HG03066 (cell line): ENCODE measurements at regions not wholly inside any gene's neighbourhood (a gene's known extent, or its start where the extent isn't known, plus 50 kb on each side); places are given as distances from the start of the nearest gene placed in this dataset.

Source experiments
- ATAC-seq: cut with Tn5 transposase; IDR thresholded peaks from one replicate; pipeline ENCODE4 v1.9.1; 2021; ENCODE audit warnings: low read depth; ENCODE audit not compliant: unreplicated experiment

- ATAC-seq = no peak
Observed at GRCh38 chr12:103093499-103094106, 136.1 kb downstream of the ASCL1 start.

DNA sequence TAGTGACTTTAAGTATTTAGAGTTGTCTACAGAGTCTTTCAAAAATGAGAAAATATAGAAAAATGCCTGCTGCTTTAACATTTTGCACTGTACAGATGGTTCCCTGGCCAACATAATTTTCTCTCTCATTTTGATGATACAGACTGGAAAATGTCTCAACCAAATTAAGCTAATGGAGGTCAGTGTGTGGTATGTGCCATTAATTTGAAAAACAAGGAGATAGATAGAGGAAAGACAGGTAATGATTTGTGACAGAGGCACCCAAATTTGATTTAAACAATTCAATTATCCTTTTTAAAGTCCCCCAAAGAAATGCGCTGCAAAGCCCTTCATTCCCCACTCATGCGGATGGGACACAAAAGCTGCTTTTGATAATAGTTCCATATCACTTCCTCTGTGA is 140.0 kb downstream of the ASCL1 start:
- no peak for ATAC-seq

GRCh38 chr12:103100257-103100831 is 142.9 kb downstream of the ASCL1 start:
- ATAC-seq = no peak

GRCh38 chr12:103102225-103102744 is 144.8 kb downstream of the ASCL1 start:
- ATAC-seq = peak; percentile 67

DNA sequence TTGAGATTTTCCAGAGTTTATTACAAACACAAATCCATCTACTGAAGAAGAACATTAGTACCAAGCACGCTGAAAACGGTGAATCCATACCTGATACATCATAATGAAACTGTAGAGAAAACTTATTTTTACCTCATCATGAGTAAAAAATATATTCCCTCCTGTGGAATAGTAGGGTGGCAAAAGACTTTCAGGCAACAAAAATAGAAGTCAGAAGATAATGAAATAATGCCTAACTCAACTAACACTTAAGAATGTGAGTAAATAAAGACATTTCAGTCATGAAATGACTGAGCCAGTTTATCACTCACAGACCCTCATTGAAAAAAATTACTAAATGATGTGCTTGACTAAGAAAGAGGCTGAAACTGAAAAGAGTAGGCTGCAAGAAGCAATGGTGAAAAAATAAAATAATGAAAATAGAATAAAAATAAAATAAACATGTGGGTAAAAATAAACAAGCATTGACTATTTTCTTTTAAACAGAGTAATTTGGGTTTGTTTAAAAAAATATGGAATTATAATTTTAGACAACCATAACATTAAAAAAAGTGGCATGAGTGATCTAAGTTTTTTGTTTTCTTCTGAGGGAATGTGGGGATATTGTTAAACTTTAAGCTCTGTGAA is 148.6 kb downstream of the ASCL1 start:
- peak; percentile 65 for ATAC-seq

GRCh38 chr12:103109861-103110260 is 152.4 kb downstream of the ASCL1 start:
- no peak for ATAC-seq

- peak; percentile 96 for ATAC-seq
Observed at GRCh38 chr12:103114296-103115055, 157.0 kb downstream of the ASCL1 start.

- ATAC-seq = no peak
Observed at GRCh38 chr12:103128862-103129501, 171.5 kb downstream of the ASCL1 start.

DNA sequence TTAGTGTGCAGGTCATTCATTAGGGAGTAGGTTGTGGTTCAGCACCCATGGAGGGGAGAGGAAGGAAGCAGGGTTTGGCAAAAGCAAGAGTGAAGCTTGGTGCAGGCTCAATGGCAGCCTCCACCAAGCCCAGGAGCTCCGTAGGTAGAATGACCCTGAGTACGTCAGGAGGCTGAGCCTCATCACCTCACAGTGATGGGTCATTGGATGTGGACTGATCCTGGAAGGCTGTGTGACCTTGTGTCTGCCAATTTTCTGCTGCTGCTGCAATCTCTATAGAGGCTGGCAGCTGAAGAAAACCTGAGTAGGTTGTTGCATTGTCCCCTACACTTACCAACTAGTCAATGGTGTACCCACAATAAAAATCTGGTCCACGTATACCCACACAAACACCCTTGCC is 173.1 kb downstream of the ASCL1 start:
- ATAC-seq = no peak

- no peak for ATAC-seq
Observed at GRCh38 chr12:103138538-103138937, 181.1 kb downstream of the ASCL1 start.

DNA sequence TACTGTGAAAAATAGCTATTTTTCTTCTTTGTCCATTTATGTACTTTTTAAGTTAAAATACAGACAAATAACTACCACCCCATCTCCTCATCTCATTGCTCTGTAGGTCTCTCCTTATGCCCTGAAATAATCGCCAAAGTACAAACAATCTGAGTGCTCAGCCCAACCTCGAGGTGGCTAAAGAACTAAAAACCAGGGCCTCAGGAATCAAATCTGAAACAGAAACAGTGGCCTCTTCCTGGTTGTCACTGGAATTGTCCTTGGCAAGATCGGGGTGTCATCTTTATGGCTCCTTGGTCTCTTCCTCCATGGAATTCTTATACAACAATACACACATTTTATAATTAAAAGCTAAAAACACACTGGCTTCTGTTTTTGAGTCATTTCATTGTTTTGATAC is 182.4 kb downstream of the ASCL1 start:
- ATAC-seq = no peak

DNA sequence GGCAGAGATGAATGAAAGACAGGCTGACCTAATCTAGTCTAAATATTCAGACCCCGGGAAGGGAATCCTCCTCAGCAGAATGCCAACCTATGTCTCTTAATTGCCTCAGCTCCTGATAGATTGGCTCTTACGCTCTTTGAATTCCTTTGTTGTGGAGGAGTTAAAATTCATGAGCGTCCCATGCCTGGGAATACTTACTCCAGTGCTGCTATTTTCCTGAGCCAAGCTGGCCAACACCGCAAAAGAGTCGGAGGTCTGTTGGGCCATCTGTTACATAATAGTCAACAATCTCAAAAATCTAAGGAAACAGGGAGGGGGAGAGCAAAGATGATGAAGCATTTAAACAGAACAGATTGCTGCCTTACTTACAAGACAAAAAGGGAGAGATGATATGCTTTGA is 182.8 kb downstream of the ASCL1 start:
- ATAC-seq = no peak

- no peak for ATAC-seq
Observed at GRCh38 chr12:103144278-103144677, 186.8 kb downstream of the ASCL1 start.

GRCh38 chr12:103160622-103161021 is 203.1 kb downstream of the ASCL1 start:
- ATAC-seq = no peak

GRCh38 chr12:103161582-103162362 is 204.3 kb downstream of the ASCL1 start:
- ATAC-seq = no peak

DNA sequence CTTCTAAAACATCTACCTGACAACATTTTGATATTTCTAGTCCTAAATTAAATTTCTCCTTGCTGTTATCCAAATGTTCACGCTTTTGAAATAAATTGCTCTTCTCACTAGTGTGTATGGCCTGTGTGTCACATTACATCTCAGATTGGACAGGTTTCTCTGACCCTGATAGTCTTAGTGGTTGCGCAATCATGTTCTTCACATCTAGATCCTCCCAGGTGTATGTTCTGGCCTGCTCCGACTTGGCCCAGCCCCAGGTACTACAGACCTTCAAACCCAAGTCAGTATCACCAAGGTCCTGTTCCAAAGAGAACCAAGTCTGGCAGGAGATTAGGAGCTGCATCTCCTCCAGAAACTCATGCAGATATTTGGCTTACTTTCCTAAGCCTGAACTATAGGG is 209.5 kb downstream of the ASCL1 start:
- ATAC-seq = no peak

DNA sequence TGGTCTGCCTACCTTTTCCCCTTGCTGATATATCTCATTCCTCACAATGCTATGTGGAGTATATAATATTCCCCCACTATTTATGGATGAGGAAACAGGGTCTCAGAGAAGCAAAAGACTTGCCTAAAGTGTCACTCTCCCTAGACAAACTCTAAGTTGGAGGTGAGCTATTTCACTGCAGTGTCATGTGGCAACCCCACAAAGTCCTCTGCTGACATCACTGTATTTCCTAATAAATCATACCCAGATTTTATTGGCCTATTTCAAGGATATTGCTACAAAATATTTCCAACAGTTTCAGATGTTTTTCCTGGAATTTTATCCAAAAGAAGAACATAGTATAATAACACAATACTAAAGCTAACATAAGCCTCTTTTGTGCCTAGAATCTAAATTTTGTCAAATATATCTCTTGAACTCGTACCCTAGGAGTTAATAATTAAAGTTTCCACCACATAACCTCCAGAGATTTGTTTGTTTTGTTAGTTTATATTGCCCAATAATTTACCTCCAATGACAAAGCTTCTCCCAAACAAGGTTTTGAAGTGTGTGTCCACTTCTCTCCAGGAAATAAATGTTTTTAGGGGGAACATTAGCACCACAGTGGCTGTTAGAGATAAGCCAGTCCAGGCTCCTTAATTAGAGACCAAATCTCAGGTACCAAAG is 215.1 kb downstream of the ASCL1 start:
- ATAC-seq = no peak

GRCh38 chr12:103175625-103176024 is 218.2 kb downstream of the ASCL1 start:
- no peak for ATAC-seq

GRCh38 chr12:103177639-103178255 is 220.3 kb downstream of the ASCL1 start:
- ATAC-seq = no peak
